SU-DHL-6 (cell line): ENCODE measurements at regions not wholly inside any gene's neighbourhood (a gene's known extent, or its start where the extent isn't known, plus 50 kb on each side); places are given as distances from the start of the nearest gene placed in this dataset.
"Not testable (repeated sequence)": the region's sequence is repeated elsewhere in the genome, so short reads cannot be mapped to it uniquely, and the experiment has no call there.

ENCODE experiments used
- H2AFZ ChIP-seq: fragments of 200-600 bp; sonication (generic); 2 replicates; pipeline ENCODE4 v1.6.1; 2014; ENCODE audit warnings: low read depth, mild to moderate bottlenecking, moderate library complexity, mixed read lengths, antibody characterized with exemption, low read length; ENCODE audit not compliant: severe bottlenecking
- H3F3A ChIP-seq: fragments of 200-600 bp; shearing (Covaris generic); 2 replicates; pipeline ENCODE4 v1.6.0; 2016; ENCODE audit warnings: antibody characterized with exemption, mild to moderate bottlenecking; ENCODE audit not compliant: insufficient read depth
- H3K27ac ChIP-seq: fragments of 200-600 bp; sonication (generic); 2 replicates; pipeline ENCODE4 v1.5.1; 2016; ENCODE audit warnings: low read depth, mild to moderate bottlenecking, low read length, moderate library complexity, mixed read lengths
- H3K27me3 ChIP-seq: fragments of 200-600 bp; sonication (generic), shearing (Covaris generic); 2 replicates; pipeline ENCODE4 v1.6.0; 2014; ENCODE audit warnings: mild to moderate bottlenecking, low read length
- H3K36me3 ChIP-seq: fragments of 200-600 bp; sonication (generic); 2 replicates; pipeline ENCODE4 v1.6.1; 2014; ENCODE audit warnings: mild to moderate bottlenecking, low read length, mixed read lengths
- H3K4me2 ChIP-seq: fragments of 300-600, 200-600 bp; shearing (Covaris generic), sonication (generic); 2 replicates; pipeline ENCODE4 v1.6.0; 2014; ENCODE audit warnings: low read length, low read depth, mild to moderate bottlenecking; ENCODE audit not compliant: poor library complexity, severe bottlenecking
- H3K4me3 ChIP-seq: fragments of 200-600 bp; sonication (generic); 2 replicates; pipeline ENCODE4 v1.5.1; 2014; ENCODE audit warnings: antibody characterized with exemption, low read length, mild to moderate bottlenecking, mixed read lengths; ENCODE audit not compliant: insufficient read depth, poor library complexity, severe bottlenecking
- H3K79me2 ChIP-seq: fragments of 200-600 bp; sonication (generic); 2 replicates; pipeline ENCODE4 v1.6.1; 2014; ENCODE audit warnings: mild to moderate bottlenecking, low read length, moderate library complexity; ENCODE audit not compliant: insufficient read depth
- H3K9ac ChIP-seq: fragments of 200-600 bp; sonication (generic); 2 replicates; pipeline ENCODE4 v1.7.0; 2014; ENCODE audit warnings: mild to moderate bottlenecking, low read length
- H3K9me2 ChIP-seq: fragments of 200-600 bp; sonication (generic); replicated peaks from 2 replicates; pipeline ENCODE4 v1.6.1; 2014; ENCODE audit warnings: low read length; ENCODE audit not compliant: insufficient read depth
- H3K9me3 ChIP-seq: fragments of 200-600 bp; sonication (generic); 2 replicates; pipeline ENCODE4 v1.6.1; 2014; ENCODE audit warnings: low read length, mixed read lengths; ENCODE audit not compliant: insufficient read depth
- H4K20me1 ChIP-seq: fragments of 200-600 bp; sonication (generic); 2 replicates; pipeline ENCODE4 v1.6.1; 2014; ENCODE audit warnings: low read depth, mild to moderate bottlenecking, antibody characterized with exemption, low read length, moderate library complexity, mixed read lengths
- EZH2phosphoT487 ChIP-seq: fragments of 200-600 bp; sonication (generic), shearing (Covaris generic); conservative IDR thresholded peaks from 2 replicates; pipeline ENCODE4 v1.6.1; 2018; ENCODE audit warnings: mild to moderate bottlenecking, antibody characterized with exemption, low read length, moderate library complexity, mixed read lengths
- TF ChIP-seq, protein P1 (sequence below): fragments of 200-600 bp; sonication (generic); IDR thresholded peaks from one replicate; pipeline ENCODE4 v1.5.1; 2017; ENCODE audit warnings: antibody characterized with exemption, mild to moderate bottlenecking, low read length, moderate library complexity; ENCODE audit not compliant: insufficient read depth, poor library complexity, severe bottlenecking

DNA sequence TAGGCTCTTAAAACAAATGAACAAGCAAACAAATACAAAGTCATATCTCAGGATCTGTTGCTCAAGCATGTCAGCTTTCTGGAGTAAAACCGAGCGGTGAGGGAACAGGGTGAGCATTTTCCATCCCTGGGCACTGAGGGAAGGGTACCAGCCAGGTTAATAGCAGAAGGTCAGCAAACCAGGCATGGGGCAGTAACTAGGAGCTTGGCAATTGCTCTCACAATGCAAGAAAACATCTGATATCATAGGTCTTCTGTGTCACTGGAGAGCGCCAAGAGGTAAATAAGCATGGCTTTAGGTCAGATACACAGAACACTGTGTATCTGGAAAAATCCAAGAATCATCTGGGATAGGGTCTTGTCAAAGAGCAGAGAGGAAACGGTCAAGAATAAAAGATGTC lies 521.7 kb upstream of the AUTS2 start:
- H3K4me3 ChIP-seq, result no peak overlapping the region
- no peak overlapping the region for H3K27ac ChIP-seq
- no peak overlapping the region for H2AFZ ChIP-seq
- H3K9me3 ChIP-seq, result no peaks in the 10 kb centered on the region
- H3K9me2 ChIP-seq, result no peaks in the 10 kb centered on the region
- H3F3A ChIP-seq, result no peaks in the 10 kb centered on the region
- no peaks in the 10 kb centered on the region for H4K20me1 ChIP-seq
- H3K79me2 ChIP-seq, result no peaks in the 10 kb centered on the region
- H3K36me3 ChIP-seq, result no peaks in the 10 kb centered on the region
- H3K9ac ChIP-seq, result no peak overlapping the region
- peaks cover 3% of the 10 kb centered on the region; the same call in 1 of the 2 replicates for H3K27me3 ChIP-seq
- TF ChIP-seq, protein P1, sequence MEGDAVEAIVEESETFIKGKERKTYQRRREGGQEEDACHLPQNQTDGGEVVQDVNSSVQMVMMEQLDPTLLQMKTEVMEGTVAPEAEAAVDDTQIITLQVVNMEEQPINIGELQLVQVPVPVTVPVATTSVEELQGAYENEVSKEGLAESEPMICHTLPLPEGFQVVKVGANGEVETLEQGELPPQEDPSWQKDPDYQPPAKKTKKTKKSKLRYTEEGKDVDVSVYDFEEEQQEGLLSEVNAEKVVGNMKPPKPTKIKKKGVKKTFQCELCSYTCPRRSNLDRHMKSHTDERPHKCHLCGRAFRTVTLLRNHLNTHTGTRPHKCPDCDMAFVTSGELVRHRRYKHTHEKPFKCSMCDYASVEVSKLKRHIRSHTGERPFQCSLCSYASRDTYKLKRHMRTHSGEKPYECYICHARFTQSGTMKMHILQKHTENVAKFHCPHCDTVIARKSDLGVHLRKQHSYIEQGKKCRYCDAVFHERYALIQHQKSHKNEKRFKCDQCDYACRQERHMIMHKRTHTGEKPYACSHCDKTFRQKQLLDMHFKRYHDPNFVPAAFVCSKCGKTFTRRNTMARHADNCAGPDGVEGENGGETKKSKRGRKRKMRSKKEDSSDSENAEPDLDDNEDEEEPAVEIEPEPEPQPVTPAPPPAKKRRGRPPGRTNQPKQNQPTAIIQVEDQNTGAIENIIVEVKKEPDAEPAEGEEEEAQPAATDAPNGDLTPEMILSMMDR, result no peak
- TF ChIP-seq EZH2phosphoT487, result no peak
- H3K4me2 ChIP-seq, result no peak overlapping the region

DNA sequence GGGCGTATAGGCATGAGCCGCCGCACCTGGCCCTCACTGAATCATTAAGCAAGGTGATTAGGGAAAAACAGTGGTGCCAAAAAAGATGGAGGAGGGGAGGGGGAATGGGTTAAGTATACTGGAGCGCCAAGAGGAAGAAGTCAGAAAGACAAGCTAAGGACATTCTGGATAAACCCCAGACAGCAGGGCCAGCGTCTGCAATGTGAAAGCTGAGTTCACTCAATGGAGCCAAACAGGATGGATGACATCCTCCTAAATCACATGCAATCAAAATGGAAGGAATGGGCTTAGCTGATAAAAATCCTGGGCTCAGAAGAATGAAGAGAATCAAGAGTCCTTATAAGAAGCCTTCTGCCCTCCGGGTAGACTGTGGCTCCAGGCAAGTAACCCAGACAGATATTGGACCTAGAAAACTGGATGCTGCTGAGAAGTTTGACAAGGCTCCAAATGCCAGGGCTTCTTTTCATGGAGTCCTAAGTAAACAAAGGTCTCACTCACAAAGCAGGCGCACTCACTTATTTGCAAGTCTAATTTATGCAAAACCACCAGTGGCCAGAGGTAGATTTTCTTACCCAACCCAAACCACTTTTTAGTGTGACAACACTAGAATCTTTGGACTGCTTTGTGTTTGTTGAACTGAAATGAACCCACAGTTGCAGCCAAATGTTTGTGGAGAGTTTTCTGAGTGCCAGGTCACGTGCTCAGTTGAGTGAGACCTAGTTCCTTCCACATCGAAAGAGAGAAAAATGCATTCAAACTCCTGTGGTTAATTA lies 519.1 kb upstream of the AUTS2 start:
- H4K20me1 ChIP-seq, result no peaks in the 10 kb centered on the region
- H2AFZ ChIP-seq, result no peak overlapping the region
- H3F3A ChIP-seq, result no peaks in the 10 kb centered on the region
- H3K27me3 ChIP-seq, result no peaks in the 10 kb centered on the region
- H3K9ac ChIP-seq, result no peak overlapping the region
- no peaks in the 10 kb centered on the region for H3K79me2 ChIP-seq
- H3K4me3 ChIP-seq, result no peak overlapping the region
- no peak overlapping the region for H3K27ac ChIP-seq
- H3K9me3 ChIP-seq, result no peaks in the 10 kb centered on the region
- H3K9me2 ChIP-seq, result no peaks in the 10 kb centered on the region
- H3K36me3 ChIP-seq, result no peaks in the 10 kb centered on the region
- no peak overlapping the region for H3K4me2 ChIP-seq
- TF ChIP-seq, protein P1, result no peak
- no peak for TF ChIP-seq EZH2phosphoT487

DNA sequence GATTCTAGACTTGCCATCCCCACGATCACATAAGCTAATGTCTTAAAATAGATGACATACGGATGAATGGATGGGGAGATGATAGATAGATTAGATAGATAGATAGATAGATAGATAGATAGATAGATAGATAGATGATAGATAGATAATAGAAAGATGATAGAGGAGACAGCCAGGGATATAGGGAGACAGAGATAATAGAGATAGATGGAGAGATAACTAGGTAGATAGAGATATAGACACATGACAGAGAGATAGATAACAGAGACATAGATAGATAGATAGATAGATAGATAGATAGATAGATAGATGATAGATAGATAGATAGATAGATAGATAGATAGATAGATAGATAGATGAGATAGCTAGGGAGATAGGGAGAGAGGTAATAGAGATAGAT lies 511.0 kb upstream of the AUTS2 start:
- H3K4me2 ChIP-seq, H3F3A ChIP-seq, H3K36me3 ChIP-seq, H3K9me3 ChIP-seq, H3K9me2 ChIP-seq, H3K79me2 ChIP-seq, H3K27me3 ChIP-seq, H3K9ac ChIP-seq, H4K20me1 ChIP-seq, H3K27ac ChIP-seq, H3K4me3 ChIP-seq, H2AFZ ChIP-seq: not testable (repeated sequence)

DNA sequence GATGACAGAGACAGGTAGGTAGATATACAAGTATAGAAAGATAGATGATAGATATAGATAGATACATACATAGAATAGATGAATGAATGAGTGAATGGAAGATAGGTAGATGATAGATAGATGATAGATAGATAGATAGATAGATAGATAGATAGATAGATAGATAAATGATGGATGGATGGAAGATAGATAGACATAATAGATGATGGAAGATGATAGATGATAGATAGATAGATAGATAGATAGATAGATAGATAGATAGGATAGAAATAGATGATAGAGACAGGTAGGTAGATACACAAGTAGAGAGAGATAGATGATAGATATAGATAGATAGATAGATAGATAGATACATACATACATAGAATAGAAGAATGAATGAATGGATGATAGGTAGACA lies 510.1 kb upstream of the AUTS2 start:
- no peak overlapping the region for H3K27ac ChIP-seq
- TF ChIP-seq, protein P1, result no peak
- no peak for TF ChIP-seq EZH2phosphoT487
- H4K20me1 ChIP-seq, result no peaks in the 10 kb centered on the region

More for the DNA sequence above, 510.1 kb upstream of the AUTS2 start:
- no peaks in the 10 kb centered on the region for H3K9me2 ChIP-seq
- H3K4me3 ChIP-seq, result no peak overlapping the region
- no peak overlapping the region for H2AFZ ChIP-seq
- H3K79me2 ChIP-seq, result no peaks in the 10 kb centered on the region
- H3K9ac ChIP-seq, result no peak overlapping the region
- H3F3A ChIP-seq, result no peaks in the 10 kb centered on the region
- H3K27me3 ChIP-seq, result no peaks in the 10 kb centered on the region
- H3K9me3 ChIP-seq, result 0 out of 2 replicates have a peak, but pooled peaks cover under 1% of the 10 kb centered on the region
- H3K4me2 ChIP-seq, result no peak overlapping the region
- no peaks in the 10 kb centered on the region for H3K36me3 ChIP-seq
